ENCODE measurements at regions not wholly inside any gene's neighbourhood (a gene's known extent, or its start where the extent isn't known, plus 50 kb on each side); places are given as distances from the start of the nearest gene placed in this dataset.

DNA sequence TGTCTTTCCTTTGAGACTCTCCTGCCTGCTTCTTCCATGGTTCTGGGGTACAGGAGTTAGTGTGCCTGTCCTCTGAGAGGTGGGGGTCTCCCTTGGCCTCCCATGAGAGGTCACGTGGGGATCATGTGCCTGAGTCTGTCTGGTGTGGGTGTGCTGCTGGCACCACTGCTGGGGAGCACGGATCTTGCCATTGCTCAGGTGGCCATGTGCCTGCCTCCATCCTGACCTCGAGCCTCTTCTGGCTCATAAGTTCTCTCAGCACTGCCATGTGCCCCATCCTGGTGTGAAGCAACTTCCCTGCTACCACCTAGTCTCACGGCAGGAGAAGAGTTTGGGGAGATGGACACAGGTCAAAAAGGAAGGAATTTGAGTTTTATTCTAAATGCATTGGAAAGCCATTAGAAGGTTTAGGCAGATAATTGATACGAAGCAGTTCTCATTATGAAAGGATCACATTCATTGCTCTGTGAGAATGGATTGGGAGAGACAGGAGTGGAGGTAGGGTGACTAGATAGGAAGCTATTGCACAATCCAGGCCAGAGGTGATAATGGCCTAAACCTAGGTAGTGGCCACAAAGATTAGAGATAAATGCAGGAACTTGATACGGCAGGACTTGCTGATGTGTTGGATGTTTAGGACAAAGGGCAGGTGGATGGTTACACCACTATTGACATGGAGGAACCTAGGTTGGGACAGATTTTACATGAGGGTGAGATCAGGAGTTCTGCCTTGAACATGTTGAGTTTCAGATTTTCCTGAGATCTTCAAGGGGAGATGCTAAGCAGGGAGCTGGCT, 173.0 kb upstream of the RORA start (continued):
- TF ChIP-seq ZNF425 (CRISPR knock-in tag; conservative IDR thresholded peaks at IDR 0.05) = no peak

GRCh38 chr15:61398310-61398709, 169.2 kb upstream of the RORA start:
- DNase-seq (ENCODE audit: low spot score) (no peak), ATAC-seq (no peak)
- Mint-ChIP-seq H3K27me3 (ENCODE audit: low read depth) (no peaks in the 10 kb centered on the region; the same call in none of the 2 replicates), H3K27ac (no peak overlapping the region), H3K36me3 (no peaks in the 10 kb centered on the region), H3K4me3 (no peak overlapping the region), H3K4me1 (no peaks in the 10 kb centered on the region), H3K9me3 (no peaks in the 10 kb centered on the region; the same call in 1 of the 2 replicates)
- ChIA-PET POLR2A (no interaction called here), CTCF (no interaction called here)
- no peak for TF ChIP-seq ZNF671 (CRISPR knock-in tag; IDR thresholded peaks at IDR 0.05)
- TF ChIP-seq E2F1 (CRISPR knock-in tag; IDR thresholded peaks at IDR 0.05) = no peak
- TF ChIP-seq TEAD1 (CRISPR knock-in tag; IDR thresholded peaks at IDR 0.05) = no peak
- no peak for TF ChIP-seq TEAD4 (CRISPR knock-in tag; IDR thresholded peaks at IDR 0.05)
- no peak for TF ChIP-seq FOXJ3 (CRISPR knock-in tag; IDR thresholded peaks at IDR 0.05; ENCODE audit: borderline replicate concordance)
- no peak for TF ChIP-seq SMAD4 (CRISPR knock-in tag; IDR thresholded peaks at IDR 0.05)

- no peak overlapping the region for H3K4me3 Mint-ChIP-seq
- H3K36me3 Mint-ChIP-seq = no peaks in the 10 kb centered on the region
- ATAC-seq (no peak), DNase-seq (ENCODE audit: low spot score) (no peak)
- no peaks in the 10 kb centered on the region for H3K4me1 Mint-ChIP-seq
- H3K9me3 Mint-ChIP-seq = no peaks in the 10 kb centered on the region
- ChIA-PET CTCF (interaction anchor here (0.5 kb wide), 1 partner anchor 1995 kb away, joined by 3 read pairs; no protein-coding TSS in a partner anchor), POLR2A (no interaction called here)
- no peak overlapping the region for H3K27ac Mint-ChIP-seq
- H3K27me3 Mint-ChIP-seq (ENCODE audit: low read depth) = no peaks in the 10 kb centered on the region; the same call in 1 of the 2 replicates
- TF ChIP-seq, protein P1, sequence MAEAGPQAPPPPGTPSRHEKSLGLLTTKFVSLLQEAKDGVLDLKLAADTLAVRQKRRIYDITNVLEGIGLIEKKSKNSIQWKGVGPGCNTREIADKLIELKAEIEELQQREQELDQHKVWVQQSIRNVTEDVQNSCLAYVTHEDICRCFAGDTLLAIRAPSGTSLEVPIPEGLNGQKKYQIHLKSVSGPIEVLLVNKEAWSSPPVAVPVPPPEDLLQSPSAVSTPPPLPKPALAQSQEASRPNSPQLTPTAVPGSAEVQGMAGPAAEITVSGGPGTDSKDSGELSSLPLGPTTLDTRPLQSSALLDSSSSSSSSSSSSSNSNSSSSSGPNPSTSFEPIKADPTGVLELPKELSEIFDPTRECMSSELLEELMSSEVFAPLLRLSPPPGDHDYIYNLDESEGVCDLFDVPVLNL (CRISPR knock-in tag; IDR thresholded peaks at IDR 0.05; ENCODE audit: borderline replicate concordance, low read depth) = no peak
- TF ChIP-seq ZSCAN18 (CRISPR knock-in tag; IDR thresholded peaks at IDR 0.05) (no peak), NFE2L1 (CRISPR knock-in tag; IDR thresholded peaks at IDR 0.05) (no peak), NFATC4 (CRISPR knock-in tag; IDR thresholded peaks at IDR 0.05) (no peak), IRF2 (CRISPR knock-in tag; IDR thresholded peaks at IDR 0.05; ENCODE audit: borderline replicate concordance, low read depth) (no peak), OVOL2 (CRISPR knock-in tag; IDR thresholded peaks at IDR 0.05; ENCODE audit: borderline replicate concordance) (no peak), JUN (CRISPR knock-in tag; IDR thresholded peaks at IDR 0.05) (no peak), JAZF1 (CRISPR knock-in tag; IDR thresholded peaks at IDR 0.05) (no peak)
- TF ChIP-seq, protein P2, sequence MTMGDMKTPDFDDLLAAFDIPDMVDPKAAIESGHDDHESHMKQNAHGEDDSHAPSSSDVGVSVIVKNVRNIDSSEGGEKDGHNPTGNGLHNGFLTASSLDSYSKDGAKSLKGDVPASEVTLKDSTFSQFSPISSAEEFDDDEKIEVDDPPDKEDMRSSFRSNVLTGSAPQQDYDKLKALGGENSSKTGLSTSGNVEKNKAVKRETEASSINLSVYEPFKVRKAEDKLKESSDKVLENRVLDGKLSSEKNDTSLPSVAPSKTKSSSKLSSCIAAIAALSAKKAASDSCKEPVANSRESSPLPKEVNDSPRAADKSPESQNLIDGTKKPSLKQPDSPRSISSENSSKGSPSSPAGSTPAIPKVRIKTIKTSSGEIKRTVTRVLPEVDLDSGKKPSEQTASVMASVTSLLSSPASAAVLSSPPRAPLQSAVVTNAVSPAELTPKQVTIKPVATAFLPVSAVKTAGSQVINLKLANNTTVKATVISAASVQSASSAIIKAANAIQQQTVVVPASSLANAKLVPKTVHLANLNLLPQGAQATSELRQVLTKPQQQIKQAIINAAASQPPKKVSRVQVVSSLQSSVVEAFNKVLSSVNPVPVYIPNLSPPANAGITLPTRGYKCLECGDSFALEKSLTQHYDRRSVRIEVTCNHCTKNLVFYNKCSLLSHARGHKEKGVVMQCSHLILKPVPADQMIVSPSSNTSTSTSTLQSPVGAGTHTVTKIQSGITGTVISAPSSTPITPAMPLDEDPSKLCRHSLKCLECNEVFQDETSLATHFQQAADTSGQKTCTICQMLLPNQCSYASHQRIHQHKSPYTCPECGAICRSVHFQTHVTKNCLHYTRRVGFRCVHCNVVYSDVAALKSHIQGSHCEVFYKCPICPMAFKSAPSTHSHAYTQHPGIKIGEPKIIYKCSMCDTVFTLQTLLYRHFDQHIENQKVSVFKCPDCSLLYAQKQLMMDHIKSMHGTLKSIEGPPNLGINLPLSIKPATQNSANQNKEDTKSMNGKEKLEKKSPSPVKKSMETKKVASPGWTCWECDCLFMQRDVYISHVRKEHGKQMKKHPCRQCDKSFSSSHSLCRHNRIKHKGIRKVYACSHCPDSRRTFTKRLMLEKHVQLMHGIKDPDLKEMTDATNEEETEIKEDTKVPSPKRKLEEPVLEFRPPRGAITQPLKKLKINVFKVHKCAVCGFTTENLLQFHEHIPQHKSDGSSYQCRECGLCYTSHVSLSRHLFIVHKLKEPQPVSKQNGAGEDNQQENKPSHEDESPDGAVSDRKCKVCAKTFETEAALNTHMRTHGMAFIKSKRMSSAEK (CRISPR knock-in tag; IDR thresholded peaks at IDR 0.05; ENCODE audit: borderline replicate concordance) = no peak
- TF ChIP-seq, protein P3, sequence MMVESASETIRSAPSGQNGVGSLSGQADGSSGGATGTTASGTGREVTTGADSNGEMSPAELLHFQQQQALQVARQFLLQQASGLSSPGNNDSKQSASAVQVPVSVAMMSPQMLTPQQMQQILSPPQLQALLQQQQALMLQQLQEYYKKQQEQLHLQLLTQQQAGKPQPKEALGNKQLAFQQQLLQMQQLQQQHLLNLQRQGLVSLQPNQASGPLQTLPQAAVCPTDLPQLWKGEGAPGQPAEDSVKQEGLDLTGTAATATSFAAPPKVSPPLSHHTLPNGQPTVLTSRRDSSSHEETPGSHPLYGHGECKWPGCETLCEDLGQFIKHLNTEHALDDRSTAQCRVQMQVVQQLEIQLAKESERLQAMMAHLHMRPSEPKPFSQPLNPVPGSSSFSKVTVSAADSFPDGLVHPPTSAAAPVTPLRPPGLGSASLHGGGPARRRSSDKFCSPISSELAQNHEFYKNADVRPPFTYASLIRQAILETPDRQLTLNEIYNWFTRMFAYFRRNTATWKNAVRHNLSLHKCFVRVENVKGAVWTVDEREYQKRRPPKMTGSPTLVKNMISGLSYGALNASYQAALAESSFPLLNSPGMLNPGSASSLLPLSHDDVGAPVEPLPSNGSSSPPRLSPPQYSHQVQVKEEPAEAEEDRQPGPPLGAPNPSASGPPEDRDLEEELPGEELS (CRISPR knock-in tag; IDR thresholded peaks at IDR 0.05) = no peak
- TF ChIP-seq, protein P4, sequence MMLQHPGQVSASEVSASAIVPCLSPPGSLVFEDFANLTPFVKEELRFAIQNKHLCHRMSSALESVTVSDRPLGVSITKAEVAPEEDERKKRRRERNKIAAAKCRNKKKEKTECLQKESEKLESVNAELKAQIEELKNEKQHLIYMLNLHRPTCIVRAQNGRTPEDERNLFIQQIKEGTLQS (CRISPR knock-in tag; conservative IDR thresholded peaks at IDR 0.05) = no peak
These were observed 167.3 kb upstream of the RORA start for GRCh38 chr15:61396235-61396919.

Data from WTC11 (cell line).